Liver (tissue), 7 donors: ENCODE measurements at regions not wholly inside any gene's neighbourhood (a gene's known extent, or its start where the extent isn't known, plus 50 kb on each side); places are given as distances from the start of the nearest gene placed in this dataset.

Experiments
- DNase-seq: peaks from one replicate; pipeline ENCODE4 v3.0.0-alpha.2; 2017; ENCODE audit warnings: low spot score
- H3K27ac ChIP-seq, 2 donors: one replicate each; pipeline ENCODE4 v1.7.0; 2013; ENCODE audit warnings: inconsistent platforms in 2 of 2, low read length in 2 of 2, control low read depth in 1 of 2, low read depth in 1 of 2, mild to moderate bottlenecking in 1 of 2
- H3K27me3 ChIP-seq, 4 donors: one replicate each; pipeline versions ENCODE4 v1.6.1 to v1.7.0; 2013; ENCODE audit warnings: low read length in 3 of 4, inconsistent platforms in 1 of 4, mild to moderate bottlenecking in 1 of 4, moderate library complexity in 1 of 4; ENCODE audit not compliant: control insufficient read depth in 4 of 4, insufficient read depth in 4 of 4
- H3K36me3 ChIP-seq, 4 donors: one replicate each; pipeline versions ENCODE4 v1.6.1 to v1.7.0; 2013; ENCODE audit warnings: low read length in 3 of 4, mild to moderate bottlenecking in 3 of 4, low read depth in 1 of 4, moderate library complexity in 1 of 4; ENCODE audit not compliant: control insufficient read depth in 4 of 4, insufficient read depth in 3 of 4
- H3K4me1 ChIP-seq, 4 donors: one replicate each; pipeline versions ENCODE4 v1.6.1 to v1.7.0; 2013; ENCODE audit warnings: low read length in 3 of 4, mild to moderate bottlenecking in 3 of 4, moderate library complexity in 1 of 4; ENCODE audit not compliant: control insufficient read depth in 4 of 4, insufficient read depth in 4 of 4
- H3K4me3 ChIP-seq, 3 donors: one replicate each; pipeline versions ENCODE4 v1.6.1 to v1.7.0; 2013; ENCODE audit warnings: low read length in 3 of 3, control low read depth in 1 of 3, low read depth in 1 of 3, mild to moderate bottlenecking in 1 of 3
- H3K9ac ChIP-seq, 2 donors: one replicate each; pipeline ENCODE4 v1.7.0; 2013; ENCODE audit warnings: low read length in 2 of 2, mild to moderate bottlenecking in 2 of 2, moderate library complexity in 2 of 2, control low read depth in 1 of 2, low read depth in 1 of 2
- H3K9me3 ChIP-seq, 4 donors: one replicate each; pipeline versions ENCODE4 v1.6.1 to v1.7.0; 2013; ENCODE audit warnings: low read length in 3 of 4; ENCODE audit not compliant: control insufficient read depth in 4 of 4
- ATF3 ChIP-seq: IDR thresholded peaks from 2 replicates; pipeline ENCODE4 v1.6.1; 2016; ENCODE audit warnings: antibody characterized with exemption
- EGR1 ChIP-seq, 2 donors: IDR thresholded peaks; 2 replicates each; pipeline ENCODE4 v1.6.1; 2016 to 2018; ENCODE audit warnings: antibody characterized with exemption in 2 of 2, low read depth in 2 of 2
- FOXA1 ChIP-seq: IDR thresholded peaks from 2 replicates; pipeline ENCODE4 v1.6.1; 2016; ENCODE audit warnings: antibody characterized with exemption
- FOXA2 ChIP-seq: IDR thresholded peaks from 2 replicates; pipeline ENCODE4 v1.6.1; 2016; ENCODE audit warnings: antibody characterized with exemption
- GABPA ChIP-seq, 2 donors: IDR thresholded peaks in 1 of 2; conservative IDR thresholded peaks in 1 of 2; 2 replicates each; pipeline ENCODE4 v1.6.1; 2016; ENCODE audit warnings: antibody characterized with exemption in 2 of 2, mild to moderate bottlenecking in 1 of 2, moderate library complexity in 1 of 2
- HNF4A ChIP-seq, 2 donors: conservative IDR thresholded peaks; 2 replicates each; pipeline ENCODE4 v1.6.1; 2016; ENCODE audit warnings: antibody characterized with exemption in 2 of 2, mild to moderate bottlenecking in 2 of 2
- HNF4G ChIP-seq: IDR thresholded peaks from 2 replicates; pipeline ENCODE4 v1.6.1; 2016; ENCODE audit warnings: antibody characterized with exemption
- JUND ChIP-seq, 2 donors: IDR thresholded peaks; 2 replicates each; pipeline ENCODE4 v1.6.1; 2016; ENCODE audit warnings: antibody characterized with exemption in 2 of 2
- MAX ChIP-seq: IDR thresholded peaks from 2 replicates; pipeline ENCODE4 v1.6.1; 2016; ENCODE audit warnings: antibody characterized with exemption
- NR2F2 ChIP-seq: IDR thresholded peaks from 2 replicates; pipeline ENCODE4 v1.6.1; 2016; ENCODE audit warnings: antibody characterized with exemption
- RAD21 ChIP-seq, 2 donors: IDR thresholded peaks; 2 replicates each; pipeline ENCODE4 v1.6.1; 2016; ENCODE audit warnings: antibody characterized with exemption in 2 of 2, mild to moderate bottlenecking in 2 of 2
- REST ChIP-seq: IDR thresholded peaks from 2 replicates; pipeline ENCODE4 v1.6.1; 2016; ENCODE audit warnings: antibody characterized with exemption, mild to moderate bottlenecking
- RXRA ChIP-seq, 2 donors: IDR thresholded peaks; 2 replicates each; pipeline ENCODE4 v1.6.1; 2017 to 2018; ENCODE audit warnings: antibody characterized with exemption in 2 of 2, mild to moderate bottlenecking in 1 of 2
- SP1 ChIP-seq: IDR thresholded peaks from 2 replicates; pipeline ENCODE4 v1.6.1; 2018; ENCODE audit warnings: antibody characterized with exemption, mild to moderate bottlenecking
- TAF1 ChIP-seq: conservative IDR thresholded peaks from 2 replicates; pipeline ENCODE4 v1.6.1; 2016; ENCODE audit warnings: antibody characterized with exemption, mild to moderate bottlenecking
- YY1 ChIP-seq: IDR thresholded peaks from 2 replicates; pipeline ENCODE4 v1.6.1; 2016; ENCODE audit warnings: antibody characterized with exemption, mild to moderate bottlenecking
- ZBTB33 ChIP-seq: IDR thresholded peaks from 2 replicates; pipeline ENCODE4 v1.6.1; 2016; ENCODE audit warnings: antibody characterized with exemption
- WGBS: extraction: QIAGEN DNeasy Blood & Tissue Kit; methylation state at CpG from one replicate; pipeline ENCODE4 v1.1.7; 2013; 5-methylcytosine and 5-hydroxymethylcytosine counted together
- donor health status: healthy.
- donor health status: healthy.
- donor health status: healthy.
- donor health status: healthy.

- Histone ChIP-seq H3K4me1 (no peaks in the 10 kb centered on the region), H3K9ac (no peak overlapping the region), H3K9me3 (no peaks in the 10 kb centered on the region), H3K27me3 (no peaks in the 10 kb centered on the region), H3K27ac (no peak overlapping the region), H3K4me3 (no peak overlapping the region), H3K36me3 (no peaks in the 10 kb centered on the region)
- WGBS, result 87% methylated on average over 2 of the region's 2 CpGs
- DNase-seq, result no peak
- TF ChIP-seq SP1 (no peak), REST (no peak), NR2F2 (no peak), FOXA2 (no peak), MAX (no peak), RAD21 (IDR thresholded peaks at IDR 0.05) (no peak), FOXA1 (no peak), JUND (IDR thresholded peaks at IDR 0.05) (no peak), ATF3 (no peak), ZBTB33 (no peak), RXRA (IDR thresholded peaks at IDR 0.05) (no peak), GABPA (IDR thresholded peaks at IDR 0.05 in 1 of 2, conservative IDR thresholded peaks at IDR 0.05 in 1 of 2) (no peak), EGR1 (IDR thresholded peaks at IDR 0.05; ENCODE audit: low read depth in 2 of 2) (no peak), TAF1 (no peak), YY1 (no peak), HNF4A (conservative IDR thresholded peaks at IDR 0.05) (no peak), HNF4G (no peak)
Measured at GRCh38 chr20:11275740-11276139, 601.9 kb upstream of the JAG1 start.

- Histone ChIP-seq H3K9ac (no peak overlapping the region), H3K27ac (no peak overlapping the region), H3K4me3 (no peak overlapping the region), H3K27me3 (peaks cover 0 to 4% (median 0%) of the 10 kb centered on the region in 4 donors), H3K4me1 (no peaks in the 10 kb centered on the region), H3K9me3 (no peaks in the 10 kb centered on the region), H3K36me3 (no peaks in the 10 kb centered on the region)
- WGBS, result 74% methylated on average over 1 of the region's 1 CpG
- DNase-seq, result no peak
- TF ChIP-seq RXRA (IDR thresholded peaks at IDR 0.05) (no peak), REST (no peak), GABPA (IDR thresholded peaks at IDR 0.05 in 1 of 2, conservative IDR thresholded peaks at IDR 0.05 in 1 of 2) (no peak), FOXA2 (no peak)
Measured at GRCh38 chr20:11277170-11277569, 603.4 kb upstream of the JAG1 start.
